B cell (primary cell): ENCODE measurements at regions not wholly inside any gene's neighbourhood (a gene's known extent, or its start where the extent isn't known, plus 50 kb on each side); places are given as distances from the start of the nearest gene placed in this dataset.
"Not testable (repeated sequence)": the region's sequence is repeated elsewhere in the genome, so short reads cannot be mapped to it uniquely, and the experiment has no call there.

Experiments used
- ATAC-seq: fragments of 200-7000 bp; cut with Tn5 transposase; one replicate; pipeline ENCODE4 v1.10.0; 2021; ENCODE audit warnings: low read depth, mild to moderate bottlenecking, moderate number of reproducible peaks, moderate library complexity
- CTCF ChIA-PET: fragments of 350-600 bp; sonication (Branson Sonifier 250); formaldehyde crosslinking; loops from one replicate; lab custom pipeline; 2021; ENCODE audit warnings: antibody characterized with exemption, inconsistent platforms; lab: Charles Lee
- POLR2A ChIA-PET: fragments of 350-600 bp; sonication (Branson Sonifier 250); formaldehyde crosslinking; loops from one replicate; lab custom pipeline; 2021; ENCODE audit warnings: antibody characterized with exemption; lab: Charles Lee
- DNase-seq: peaks from one replicate; pipeline ENCODE4 v3.0.0; 2013
- H2AFZ ChIP-seq: 2 replicates; pipeline ENCODE4 v1.6.1; 2012; ENCODE audit warnings: mild to moderate bottlenecking, low read depth, low read length; ENCODE audit not compliant: insufficient read depth, poor library complexity, severe bottlenecking
- H3K27ac ChIP-seq, 2 donors: 1 replicate in 1 of 2; 2 replicates in 1 of 2; pipeline ENCODE4 v1.5.1; 2012 to 2013; ENCODE audit warnings: low read length in 2 of 2, mild to moderate bottlenecking in 2 of 2, moderate library complexity in 1 of 2
- H3K27me3 ChIP-seq, 4 experiments: fragments of 200-600 bp in 1 of 4; sonication (generic) in 1 of 4; replicated peaks in 1 of 4; 1 replicate in 2 of 4; 2 replicates in 2 of 4; pipeline versions ENCODE4 v1.6.1 to v1.7.0; 2013 to 2016; ENCODE audit warnings: low read length in 3 of 4, mild to moderate bottlenecking in 2 of 4, mixed read lengths in 1 of 4, moderate library complexity in 1 of 4; ENCODE audit not compliant: insufficient read depth in 4 of 4, control insufficient read depth in 3 of 4; ENCODE audit errors: control extremely low read depth in 1 of 4
- H3K36me3 ChIP-seq, 2 experiments: replicated peaks in 1 of 2; 1 replicate in 1 of 2; 2 replicates in 1 of 2; pipeline versions ENCODE4 v1.6.1 to v1.7.1; 2013; ENCODE audit warnings: low read length in 1 of 2; ENCODE audit not compliant: insufficient read depth in 2 of 2, control insufficient read depth in 1 of 2; ENCODE audit errors: control extremely low read depth in 1 of 2, extremely low read depth in 1 of 2
- H3K4me1 ChIP-seq, 2 donors: fragments of 200-600 bp in 1 of 2; sonication (generic) in 1 of 2; 1 replicate in 1 of 2; 2 replicates in 1 of 2; pipeline versions ENCODE4 v1.5.1 to v1.6.1; 2013 to 2017; ENCODE audit warnings: low read length in 2 of 2; ENCODE audit not compliant: control insufficient read depth in 2 of 2, insufficient read depth in 2 of 2
- H3K4me2 ChIP-seq: replicated peaks from 2 replicates; pipeline ENCODE3; 2012; ENCODE audit warnings: mild to moderate bottlenecking, low read depth, low read length; ENCODE audit not compliant: poor library complexity, severe bottlenecking
- H3K4me3 ChIP-seq, 5 experiments: fragments of 200-600 bp in 1 of 5; sonication (generic) in 1 of 5; 1 replicate in 3 of 5; 2 replicates in 2 of 5; pipeline versions ENCODE4 v1.5.1 to v1.7.0; 2011 to 2016; ENCODE audit warnings: low read length in 4 of 5, mild to moderate bottlenecking in 4 of 5, low read depth in 2 of 5, control low read depth in 1 of 5, moderate library complexity in 1 of 5; ENCODE audit not compliant: insufficient read depth in 1 of 5; ENCODE audit errors: control extremely low read depth in 1 of 5, extremely low read depth in 1 of 5
- H3K79me2 ChIP-seq: fragments of 200-600 bp; sonication (generic); one replicate; pipeline ENCODE4 v1.6.0; 2016; ENCODE audit warnings: low read length; ENCODE audit not compliant: control insufficient read depth, insufficient read depth
- H3K9ac ChIP-seq: fragments of 200-600 bp; sonication (generic); 2 replicates; pipeline ENCODE4 v1.6.1; 2017; ENCODE audit warnings: mild to moderate bottlenecking, low read length, moderate library complexity
- H3K9me3 ChIP-seq, 3 donors: one replicate each; pipeline versions ENCODE4 v1.6.1 to v1.7.1; 2013; ENCODE audit warnings: low read length in 2 of 3; ENCODE audit not compliant: control insufficient read depth in 2 of 3, insufficient read depth in 1 of 3; ENCODE audit errors: control extremely low read depth in 1 of 3
- H4K20me1 ChIP-seq: 2 replicates; pipeline ENCODE4 v1.6.0; 2012; ENCODE audit warnings: mild to moderate bottlenecking, low read length; ENCODE audit not compliant: insufficient read depth, control insufficient read depth, poor library complexity, severe bottlenecking
- H3K27ac Mint-ChIP-seq: one replicate; pipeline ENCODE4 v1.8.0; 2021; ENCODE audit warnings: mixed read lengths
- H3K27me3 Mint-ChIP-seq: one replicate; pipeline ENCODE4 v1.8.0; 2021; ENCODE audit warnings: mixed read lengths
- H3K4me1 Mint-ChIP-seq: one replicate; pipeline ENCODE4 v1.8.0; 2021; ENCODE audit warnings: mixed read lengths
- H3K4me3 Mint-ChIP-seq: one replicate; pipeline ENCODE4 v1.8.0; 2021; ENCODE audit warnings: mixed read lengths
- H3K9me3 Mint-ChIP-seq: one replicate; pipeline ENCODE4 v1.8.0; 2022; ENCODE audit warnings: mixed read lengths; ENCODE audit not compliant: insufficient read depth
- EZH2 ChIP-seq: IDR thresholded peaks from 2 replicates; pipeline ENCODE4 v1.6.1; 2012; ENCODE audit warnings: borderline replicate concordance, low read depth, mild to moderate bottlenecking, moderate library complexity, low read length; ENCODE audit not compliant: insufficient read depth, poor library complexity, severe bottlenecking
- WGBS: methylation state at CpG from one replicate; pipeline ENCODE4 v1.1.5; 2013; ENCODE audit warnings: missing lambda C conversion rate; ENCODE audit not compliant: insufficient coverage; 5-methylcytosine and 5-hydroxymethylcytosine counted together
- intact Hi-C: fragments of 100-400 bp; cut with micrococcal nuclease; formaldehyde crosslinking; loops from one replicate; pipeline ENCODE4 v1.10.0; 2022
- TF ChIP-seq, protein P1 (sequence below): fragments of 200-600 bp; IDR thresholded peaks from one replicate; pipeline ENCODE4 v1.8.0; 2022; ENCODE audit warnings: antibody characterized with exemption, mild to moderate bottlenecking

DNA sequence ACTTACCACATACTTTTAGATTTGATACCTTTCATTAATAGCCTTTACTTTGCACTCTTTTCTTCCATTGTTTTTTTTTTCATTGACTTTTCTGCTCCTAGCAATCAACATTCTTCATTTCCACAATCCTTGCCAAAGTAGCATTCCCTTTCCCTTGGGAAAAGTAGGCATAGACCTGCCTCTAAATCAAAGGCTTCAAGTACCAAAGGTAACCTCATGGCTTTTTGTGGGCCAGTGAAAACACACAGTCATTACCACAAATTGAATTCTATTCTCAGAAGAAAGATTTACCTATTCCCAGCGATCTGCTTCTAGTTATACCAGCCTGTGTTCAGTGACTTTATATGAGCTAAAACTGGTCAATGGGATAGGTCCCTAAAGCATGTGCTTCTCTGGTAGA, 109.2 kb downstream of the SOCS6 start:
- CTCF ChIA-PET: no interaction called here
- H3K27me3 Mint-ChIP-seq: no peaks in the 10 kb centered on the region
- no CpG with 5 or more reads among the region's 1 CpG for WGBS

DNA sequence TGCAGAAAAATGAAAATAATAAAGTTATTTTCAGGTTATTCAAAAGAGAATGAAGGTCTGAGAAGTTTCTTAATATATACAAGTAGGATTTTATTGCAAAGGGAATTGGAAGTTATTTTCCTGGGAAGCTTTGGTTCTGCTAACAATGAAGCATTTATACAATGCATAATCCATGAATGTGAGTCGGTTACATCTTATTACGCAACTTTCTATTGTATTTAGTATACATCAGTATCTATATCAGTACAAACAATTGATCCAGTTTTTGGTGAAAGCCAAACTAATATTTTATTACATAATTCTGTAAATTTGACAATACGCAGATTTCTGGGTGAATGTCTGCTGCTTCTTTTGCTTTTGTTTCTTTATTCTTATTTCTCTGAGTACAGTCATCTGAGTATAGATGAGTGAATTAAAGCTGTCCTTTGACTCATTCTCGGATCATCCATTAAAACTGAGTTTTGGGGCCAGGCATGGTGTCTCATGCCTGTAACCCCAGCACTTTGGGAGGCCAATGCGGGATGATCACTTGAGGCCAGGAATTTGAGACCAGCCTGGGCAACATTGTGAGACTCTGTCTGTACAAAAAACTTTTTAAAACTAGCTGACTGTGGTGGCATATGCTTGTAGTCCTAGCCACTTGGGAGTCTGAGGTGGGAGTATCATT, 108.5 kb downstream of the SOCS6 start:
- intact Hi-C loops: no loop called here
- Mint-ChIP-seq H3K4me1 (no peaks in the 10 kb centered on the region), H3K4me3 (no peak overlapping the region), H3K27me3 (no peaks in the 10 kb centered on the region), H3K27ac (no peak overlapping the region), H3K9me3 (no peaks in the 10 kb centered on the region)
- H3K9ac ChIP-seq: no peak overlapping the region
- no peaks in the 10 kb centered on the region for H3K27me3 ChIP-seq
- DNase-seq: no peak
- CTCF ChIA-PET: no interaction called here
- no peaks in the 10 kb centered on the region for H3K79me2 ChIP-seq
- no peak for ATAC-seq
- TF ChIP-seq, protein P1, sequence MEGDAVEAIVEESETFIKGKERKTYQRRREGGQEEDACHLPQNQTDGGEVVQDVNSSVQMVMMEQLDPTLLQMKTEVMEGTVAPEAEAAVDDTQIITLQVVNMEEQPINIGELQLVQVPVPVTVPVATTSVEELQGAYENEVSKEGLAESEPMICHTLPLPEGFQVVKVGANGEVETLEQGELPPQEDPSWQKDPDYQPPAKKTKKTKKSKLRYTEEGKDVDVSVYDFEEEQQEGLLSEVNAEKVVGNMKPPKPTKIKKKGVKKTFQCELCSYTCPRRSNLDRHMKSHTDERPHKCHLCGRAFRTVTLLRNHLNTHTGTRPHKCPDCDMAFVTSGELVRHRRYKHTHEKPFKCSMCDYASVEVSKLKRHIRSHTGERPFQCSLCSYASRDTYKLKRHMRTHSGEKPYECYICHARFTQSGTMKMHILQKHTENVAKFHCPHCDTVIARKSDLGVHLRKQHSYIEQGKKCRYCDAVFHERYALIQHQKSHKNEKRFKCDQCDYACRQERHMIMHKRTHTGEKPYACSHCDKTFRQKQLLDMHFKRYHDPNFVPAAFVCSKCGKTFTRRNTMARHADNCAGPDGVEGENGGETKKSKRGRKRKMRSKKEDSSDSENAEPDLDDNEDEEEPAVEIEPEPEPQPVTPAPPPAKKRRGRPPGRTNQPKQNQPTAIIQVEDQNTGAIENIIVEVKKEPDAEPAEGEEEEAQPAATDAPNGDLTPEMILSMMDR: no peak
- no peak for TF ChIP-seq EZH2
- H2AFZ ChIP-seq: no peak overlapping the region
- POLR2A ChIA-PET: no interaction called here
- no peak overlapping the region for H3K4me3 ChIP-seq
- H3K27ac ChIP-seq: no peak overlapping the region
- no peaks in the 10 kb centered on the region for H3K4me1 ChIP-seq
- no peaks in the 10 kb centered on the region for H4K20me1 ChIP-seq
- H3K36me3 ChIP-seq: no peaks in the 10 kb centered on the region
- no peaks in the 10 kb centered on the region for H3K9me3 ChIP-seq
- no peak overlapping the region for H3K4me2 ChIP-seq
- 90% methylated on average over 1 of the region's 5 CpGs for WGBS

More for the DNA sequence above, 109.2 kb downstream of the SOCS6 start:
- Mint-ChIP-seq H3K4me1 (no peaks in the 10 kb centered on the region), H3K4me3 (no peak overlapping the region), H3K27ac (no peak overlapping the region), H3K9me3 (no peaks in the 10 kb centered on the region)
- Histone ChIP-seq H3K4me3 (no peak overlapping the region), H2AFZ (no peak overlapping the region), H3K36me3 (no peaks in the 10 kb centered on the region), H3K27ac (no peak overlapping the region), H3K9ac (no peak overlapping the region), H3K9me3 (no peaks in the 10 kb centered on the region), H4K20me1 (no peaks in the 10 kb centered on the region), H3K27me3 (no peaks in the 10 kb centered on the region), H3K4me1 (no peaks in the 10 kb centered on the region), H3K79me2 (no peaks in the 10 kb centered on the region), H3K4me2 (no peak overlapping the region)
- DNase-seq: no peak
- TF ChIP-seq, protein P1: no peak
- no peak for TF ChIP-seq EZH2
- intact Hi-C loops: no loop called here
- ATAC-seq: no peak
- POLR2A ChIA-PET: no interaction called here

DNA sequence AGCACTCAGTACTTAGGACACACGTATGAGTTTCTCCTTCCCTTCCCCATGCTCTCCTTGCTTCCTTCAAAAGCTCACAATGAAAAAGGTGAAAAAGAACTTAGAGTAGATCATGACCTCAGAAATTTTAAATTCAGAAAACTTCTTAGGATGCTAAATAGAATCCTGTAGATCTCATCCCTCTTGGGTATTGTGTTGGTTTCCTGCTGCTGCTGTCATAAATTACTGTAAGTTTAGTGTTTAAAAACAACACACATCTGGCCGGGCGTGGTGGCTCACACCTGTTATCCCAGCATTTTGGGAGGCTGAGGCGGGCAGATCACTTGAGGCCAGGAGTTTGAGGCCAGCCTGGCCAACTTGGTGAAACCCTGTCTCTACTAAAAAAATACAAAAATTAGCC, 106.9 kb downstream of the SOCS6 start:
- CTCF ChIA-PET: not testable (repeated sequence)

More for the DNA sequence above, 106.9 kb downstream of the SOCS6 start:
- H3K9me3 ChIP-seq, H3K4me2 ChIP-seq, H3K27me3 Mint-ChIP-seq, H3K27me3 ChIP-seq, POLR2A ChIA-PET, H3K9me3 Mint-ChIP-seq, H4K20me1 ChIP-seq, H3K79me2 ChIP-seq, H3K4me1 ChIP-seq, H3K9ac ChIP-seq, H3K27ac Mint-ChIP-seq, DNase-seq, H3K36me3 ChIP-seq, H3K4me1 Mint-ChIP-seq, H3K4me3 ChIP-seq, H2AFZ ChIP-seq, intact Hi-C loops, ATAC-seq, H3K27ac ChIP-seq, H3K4me3 Mint-ChIP-seq: not testable (repeated sequence)
- 27% methylated on average over 3 of the region's 4 CpGs for WGBS
